SU-DHL-6 (cell line): ENCODE measurements at regions not wholly inside any gene's neighbourhood (a gene's known extent, or its start where the extent isn't known, plus 50 kb on each side); places are given as distances from the start of the nearest gene placed in this dataset.

Experiments
- EZH2phosphoT487 ChIP-seq: fragments of 200-600 bp; sonication (generic), shearing (Covaris generic); conservative IDR thresholded peaks from 2 replicates; pipeline ENCODE4 v1.6.1; 2018; ENCODE audit warnings: mild to moderate bottlenecking, antibody characterized with exemption, low read length, moderate library complexity, mixed read lengths
- TF ChIP-seq, protein P1 (sequence below): fragments of 200-600 bp; sonication (generic); IDR thresholded peaks from one replicate; pipeline ENCODE4 v1.5.1; 2017; ENCODE audit warnings: antibody characterized with exemption, mild to moderate bottlenecking, low read length, moderate library complexity; ENCODE audit not compliant: insufficient read depth, poor library complexity, severe bottlenecking

GRCh38 chr5:11985993-11986392, 81.7 kb upstream of the CTNND2 start:
- TF ChIP-seq, protein P1, sequence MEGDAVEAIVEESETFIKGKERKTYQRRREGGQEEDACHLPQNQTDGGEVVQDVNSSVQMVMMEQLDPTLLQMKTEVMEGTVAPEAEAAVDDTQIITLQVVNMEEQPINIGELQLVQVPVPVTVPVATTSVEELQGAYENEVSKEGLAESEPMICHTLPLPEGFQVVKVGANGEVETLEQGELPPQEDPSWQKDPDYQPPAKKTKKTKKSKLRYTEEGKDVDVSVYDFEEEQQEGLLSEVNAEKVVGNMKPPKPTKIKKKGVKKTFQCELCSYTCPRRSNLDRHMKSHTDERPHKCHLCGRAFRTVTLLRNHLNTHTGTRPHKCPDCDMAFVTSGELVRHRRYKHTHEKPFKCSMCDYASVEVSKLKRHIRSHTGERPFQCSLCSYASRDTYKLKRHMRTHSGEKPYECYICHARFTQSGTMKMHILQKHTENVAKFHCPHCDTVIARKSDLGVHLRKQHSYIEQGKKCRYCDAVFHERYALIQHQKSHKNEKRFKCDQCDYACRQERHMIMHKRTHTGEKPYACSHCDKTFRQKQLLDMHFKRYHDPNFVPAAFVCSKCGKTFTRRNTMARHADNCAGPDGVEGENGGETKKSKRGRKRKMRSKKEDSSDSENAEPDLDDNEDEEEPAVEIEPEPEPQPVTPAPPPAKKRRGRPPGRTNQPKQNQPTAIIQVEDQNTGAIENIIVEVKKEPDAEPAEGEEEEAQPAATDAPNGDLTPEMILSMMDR = no peak
- no peak for TF ChIP-seq EZH2phosphoT487
